HK-2 (cell line): ENCODE measurements at regions not wholly inside any gene's neighbourhood (a gene's known extent, or its start where the extent isn't known, plus 50 kb on each side); places are given as distances from the start of the nearest gene placed in this dataset.

ENCODE experiments used
- DNase-seq: peaks from one replicate; pipeline ENCODE4 v3.0.0-alpha.2; 2018; ENCODE audit not compliant: unreplicated experiment

DNA sequence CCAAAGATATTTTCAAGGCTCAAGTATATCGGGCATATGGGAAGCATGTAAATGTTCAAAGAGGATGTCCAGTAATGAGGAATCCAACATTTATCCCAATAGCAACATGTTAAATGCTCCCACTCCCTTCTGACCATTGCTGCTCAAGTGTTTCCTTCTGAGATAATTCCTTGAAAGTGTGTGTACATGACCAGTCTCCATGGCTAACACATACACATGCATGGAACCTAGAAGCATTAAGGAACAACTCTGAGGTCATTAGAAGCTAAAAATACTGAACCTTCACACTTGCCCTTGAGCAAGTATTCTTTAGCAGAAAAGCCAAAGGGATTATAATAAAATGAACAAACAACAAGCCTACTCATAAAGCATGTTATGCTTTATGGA lies 433.8 kb upstream of the TCF4 start:
- no peak for DNase-seq

DNA sequence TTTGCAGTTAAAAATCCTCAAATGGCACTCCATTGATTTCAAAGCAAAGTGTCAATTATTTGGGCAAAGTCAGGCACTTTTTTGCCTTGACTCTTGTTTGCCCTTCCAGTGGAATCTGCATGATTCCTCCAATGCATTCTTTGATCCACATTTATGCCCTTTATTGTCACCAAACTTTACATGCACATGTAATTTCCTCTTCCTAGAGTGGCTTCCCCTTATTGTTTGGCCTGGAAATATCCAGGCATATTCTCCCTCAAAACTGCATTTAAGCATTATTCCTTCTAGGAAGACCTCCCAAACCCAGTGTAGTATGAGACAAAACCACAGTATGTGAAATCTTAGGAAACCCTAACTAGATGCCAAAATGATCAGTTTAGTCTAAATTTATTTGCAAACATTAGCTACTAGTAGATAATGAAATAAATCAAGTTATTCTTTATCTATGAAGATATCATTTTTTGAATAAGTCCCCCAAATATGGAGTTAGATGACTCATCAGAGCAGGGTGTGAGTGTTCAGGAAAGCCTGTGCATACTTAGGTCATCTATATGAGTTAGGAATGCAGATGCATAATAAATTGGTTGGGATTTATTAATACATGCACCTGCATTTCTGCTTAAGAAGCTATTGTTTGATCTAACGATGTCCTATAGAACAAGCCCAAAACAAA lies 433.3 kb upstream of the TCF4 start:
- no peak for DNase-seq

DNA sequence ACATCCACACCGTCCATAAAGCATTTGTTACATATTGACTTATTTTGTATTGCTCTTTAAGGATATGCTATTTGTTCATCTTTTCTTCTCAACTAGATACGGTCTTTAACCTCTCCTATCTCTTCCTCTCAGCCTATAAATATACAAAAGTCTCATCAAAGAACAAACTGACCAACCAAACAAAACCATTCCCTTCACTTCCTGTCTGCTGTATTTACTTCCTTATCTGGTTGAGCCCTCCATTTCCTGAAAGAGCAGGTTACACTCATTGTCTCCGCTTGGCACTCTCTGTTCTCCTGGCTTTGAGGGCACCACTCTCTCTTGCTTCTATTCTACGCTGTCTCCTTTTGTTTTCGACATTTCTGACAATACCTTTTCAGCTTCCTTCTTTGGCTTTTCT lies 431.9 kb upstream of the TCF4 start:
- no peak for DNase-seq

DNA sequence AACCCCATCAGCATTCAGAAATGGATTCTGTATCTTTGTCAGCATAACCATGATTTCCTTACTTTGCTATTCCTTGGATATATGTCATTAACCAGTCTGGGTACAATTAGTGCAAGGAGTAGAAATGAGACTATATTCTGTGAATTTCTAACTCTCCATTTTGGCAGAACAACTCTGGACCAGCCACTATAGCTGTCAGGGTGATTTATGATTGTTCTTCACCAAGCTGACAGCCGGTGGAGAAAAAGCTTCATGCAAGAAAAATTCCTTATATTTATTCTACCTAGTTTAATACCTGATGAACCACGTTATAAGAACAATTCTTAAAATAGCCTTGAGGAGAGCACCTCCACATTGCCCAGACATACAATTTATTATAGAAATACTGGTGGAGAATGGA lies 431.2 kb upstream of the TCF4 start:
- DNase-seq, result no peak

DNA sequence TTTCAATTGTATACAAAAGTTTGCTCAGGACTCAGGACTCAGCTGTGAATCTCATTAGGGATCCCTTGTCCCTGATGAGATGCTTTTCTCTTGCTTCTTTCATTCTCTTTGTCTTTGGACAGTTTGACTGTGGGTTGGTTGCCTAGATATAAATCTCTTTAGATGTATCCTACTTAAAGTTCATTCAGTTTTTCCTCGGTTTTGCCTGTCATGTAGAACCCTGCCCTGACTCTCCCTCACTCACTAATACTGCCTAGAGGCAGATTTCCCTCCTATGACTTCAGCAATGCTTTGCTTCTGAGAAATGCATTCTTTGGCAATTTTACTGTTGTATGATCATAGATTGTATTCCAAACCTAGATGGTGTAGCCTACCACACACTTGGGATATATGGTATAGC lies 421.4 kb upstream of the TCF4 start:
- DNase-seq, result no peak

DNA sequence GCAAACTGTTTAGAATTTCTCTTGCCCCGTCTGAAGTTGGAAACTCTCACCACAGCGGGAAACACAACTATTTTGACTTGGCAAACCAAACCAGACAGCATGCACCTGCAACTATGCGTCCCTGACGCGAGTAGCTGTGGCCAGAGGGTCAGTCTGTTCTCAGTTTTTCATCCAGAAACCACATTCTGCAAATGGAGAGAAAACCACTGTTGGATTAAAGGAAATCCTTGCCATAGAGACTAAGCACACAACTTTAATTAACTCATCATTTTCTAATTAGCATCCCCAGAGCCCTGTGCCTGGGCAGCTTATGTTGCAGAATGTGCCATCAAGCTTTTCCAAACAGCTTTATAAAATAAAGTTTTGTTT lies 415.7 kb upstream of the TCF4 start:
- DNase-seq, result no peak

DNA sequence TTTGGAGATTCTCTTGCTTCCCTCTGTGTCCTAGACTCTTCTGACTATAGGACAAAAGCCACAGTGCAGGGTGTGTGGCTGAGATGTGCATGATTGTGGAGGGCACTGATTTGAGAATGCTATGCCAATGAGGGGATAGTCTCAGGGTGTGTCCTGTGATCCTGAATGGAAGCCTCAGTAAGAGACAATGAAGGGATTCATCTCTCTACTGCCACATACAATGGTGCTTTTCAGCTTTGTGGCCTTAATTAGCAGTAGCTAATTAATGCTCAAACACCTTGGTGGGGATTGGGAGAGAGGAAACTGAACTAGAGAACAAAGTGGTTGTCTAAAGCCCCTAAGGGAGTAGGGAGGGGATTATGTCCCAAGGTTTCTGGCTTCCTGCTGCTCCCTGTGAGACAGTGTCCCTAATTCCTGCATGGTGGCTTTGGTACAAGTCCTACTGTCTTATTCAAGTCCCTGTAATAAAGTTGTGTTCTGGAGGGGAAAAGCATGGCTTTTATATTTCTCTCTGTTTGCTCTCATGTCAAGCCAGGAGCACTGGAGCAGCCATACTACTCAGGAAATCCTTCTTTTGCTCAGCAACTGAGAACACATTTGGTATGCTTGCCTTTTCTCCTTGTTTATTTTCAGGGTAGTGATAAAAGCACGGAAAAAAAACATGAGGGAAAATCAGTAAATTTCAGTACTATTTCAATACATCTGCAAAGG lies 415.2 kb upstream of the TCF4 start:
- no peak for DNase-seq

DNA sequence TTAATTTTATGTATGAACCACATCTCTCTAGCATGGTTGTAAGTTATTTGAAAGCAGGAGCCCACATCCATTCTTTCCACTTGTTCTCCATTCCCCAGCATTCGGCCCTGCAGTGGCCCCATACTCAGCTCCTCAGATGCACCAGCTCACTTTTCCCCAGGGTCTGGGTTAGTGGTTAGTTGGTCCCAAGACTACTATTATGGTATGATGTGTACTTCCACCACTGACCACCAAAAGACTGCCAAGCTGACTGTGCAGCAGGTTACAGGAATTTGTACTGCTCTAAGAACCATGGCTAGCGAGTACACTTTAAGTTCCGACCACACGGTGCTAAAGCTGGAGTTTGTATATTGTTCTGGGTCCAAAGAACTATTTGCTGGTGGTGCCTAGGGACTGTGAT lies 413.6 kb upstream of the TCF4 start:
- no peak for DNase-seq

DNA sequence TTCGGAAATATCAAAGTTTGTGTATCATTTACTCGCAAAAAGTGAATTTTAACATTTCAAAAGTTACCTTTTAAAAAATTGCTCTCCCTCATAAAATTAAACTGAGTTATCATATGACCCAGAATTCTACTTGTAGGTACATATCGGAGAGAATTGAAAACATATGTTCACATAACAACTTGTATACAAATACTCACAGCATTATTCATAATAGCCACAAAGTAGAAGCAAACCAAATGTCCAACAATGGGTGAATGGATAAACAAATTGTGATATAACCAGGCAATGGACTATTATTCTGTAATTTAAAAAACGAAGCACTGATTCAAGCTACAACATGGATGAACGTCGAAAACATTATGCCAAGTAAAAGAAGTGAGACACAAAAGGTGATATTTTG lies 412.0 kb upstream of the TCF4 start:
- no peak for DNase-seq

DNA sequence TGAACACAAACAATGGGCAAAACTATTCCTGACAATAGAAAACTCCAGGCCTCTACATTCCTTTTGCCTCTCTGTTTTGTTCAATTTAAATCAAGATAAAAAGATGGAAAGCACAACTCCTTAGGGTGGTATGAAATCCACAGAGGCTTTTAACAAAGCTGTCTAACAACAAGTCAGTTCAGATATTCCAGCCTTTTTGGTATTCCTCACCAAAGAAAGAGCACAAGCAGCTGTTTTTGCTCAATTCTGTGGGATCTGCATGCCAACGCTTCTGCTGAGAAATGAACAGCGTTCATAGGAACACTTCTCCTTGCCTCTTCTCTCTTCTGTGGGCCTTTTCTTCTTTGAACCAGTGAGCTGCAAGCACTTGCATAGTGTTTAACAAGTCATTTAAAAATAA lies 411.6 kb upstream of the TCF4 start:
- no peak for DNase-seq

DNA sequence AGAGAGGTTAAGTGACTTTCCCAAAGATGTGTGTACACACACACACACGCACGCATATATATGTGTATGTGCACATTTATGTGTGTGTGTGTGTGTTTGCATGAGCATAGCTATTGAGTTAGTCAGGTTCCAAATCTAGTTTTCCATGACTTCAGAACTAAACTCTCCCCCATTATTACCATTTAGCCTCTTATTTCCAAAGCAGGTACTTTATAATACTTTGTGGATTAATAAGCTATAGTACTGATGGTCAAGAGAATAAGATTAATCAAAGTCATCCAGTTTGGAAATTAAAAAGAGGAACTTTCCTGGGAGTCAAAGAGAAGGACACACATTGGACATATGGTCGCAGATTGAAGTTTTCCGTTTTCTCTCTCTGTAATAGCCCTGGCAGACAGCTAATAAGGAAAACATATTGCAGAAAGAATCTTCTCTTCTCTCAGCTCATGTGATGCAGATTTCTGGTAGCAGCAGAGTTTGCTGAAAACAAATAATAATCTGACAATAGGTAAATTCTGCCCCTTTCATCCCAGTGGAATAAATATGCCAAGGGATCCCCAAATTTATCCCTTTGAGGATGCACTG lies 410.9 kb upstream of the TCF4 start:
- no peak for DNase-seq

DNA sequence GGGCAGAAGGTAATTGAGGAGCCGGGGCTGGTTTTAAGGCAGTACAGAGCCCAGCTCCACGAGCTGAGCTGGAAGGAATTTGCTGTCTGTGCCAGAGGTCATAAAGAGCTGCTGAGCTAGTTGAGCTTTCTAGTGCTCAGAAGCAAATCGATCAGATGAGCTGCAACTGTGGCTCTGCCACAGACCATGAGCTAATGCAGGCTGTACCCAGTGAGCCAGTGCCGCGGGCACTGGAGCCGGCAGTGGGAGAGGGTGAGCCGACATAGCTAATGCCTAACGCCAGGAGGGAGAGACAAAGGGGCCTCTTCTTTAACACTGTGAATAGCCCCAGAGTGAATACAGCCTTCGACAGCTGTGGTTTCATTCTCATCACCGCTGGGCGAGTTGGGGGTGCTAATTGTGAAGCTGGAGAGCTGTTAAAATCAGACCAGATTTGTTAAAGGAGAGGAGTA lies 410.1 kb upstream of the TCF4 start:
- no peak for DNase-seq

DNA sequence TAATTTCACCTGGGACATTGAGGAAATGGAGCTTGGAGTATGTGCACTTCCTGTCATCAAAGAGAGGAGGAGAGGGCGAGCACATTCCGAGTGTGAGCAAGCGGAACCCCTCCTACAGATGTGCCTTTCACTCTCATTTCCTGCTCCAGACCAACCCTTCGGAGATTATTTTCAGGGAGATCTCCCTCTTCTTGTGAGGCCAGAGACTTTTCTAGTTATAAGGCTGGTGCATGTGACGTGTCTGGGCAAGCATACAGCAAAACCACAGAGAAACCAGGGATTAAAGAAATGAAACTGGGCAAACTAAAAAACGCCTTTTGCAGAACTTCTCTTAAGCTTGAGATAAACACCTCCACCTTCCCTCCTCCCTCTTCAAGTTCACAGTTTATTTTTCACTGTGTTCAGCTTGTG lies 409.2 kb upstream of the TCF4 start:
- DNase-seq, result no peak

DNA sequence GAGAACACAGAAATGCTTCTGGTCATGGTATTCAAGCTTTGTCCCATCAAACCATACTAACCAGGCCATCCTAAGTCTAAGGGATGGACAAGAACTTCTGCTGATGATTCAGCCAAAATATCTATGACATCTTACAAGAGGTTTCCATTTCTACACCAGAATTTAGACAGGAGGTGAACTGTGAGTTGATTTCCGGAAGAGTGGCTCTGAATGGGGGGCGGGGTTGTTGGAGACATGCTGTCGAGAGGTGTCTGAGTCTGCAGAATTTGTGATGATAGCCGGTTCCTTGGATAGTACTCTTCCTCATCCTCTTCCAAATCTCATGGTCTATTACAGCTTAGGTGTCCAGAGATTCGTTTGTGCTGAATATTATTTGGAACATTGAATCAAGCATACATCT lies 408.7 kb upstream of the TCF4 start:
- no peak for DNase-seq

DNA sequence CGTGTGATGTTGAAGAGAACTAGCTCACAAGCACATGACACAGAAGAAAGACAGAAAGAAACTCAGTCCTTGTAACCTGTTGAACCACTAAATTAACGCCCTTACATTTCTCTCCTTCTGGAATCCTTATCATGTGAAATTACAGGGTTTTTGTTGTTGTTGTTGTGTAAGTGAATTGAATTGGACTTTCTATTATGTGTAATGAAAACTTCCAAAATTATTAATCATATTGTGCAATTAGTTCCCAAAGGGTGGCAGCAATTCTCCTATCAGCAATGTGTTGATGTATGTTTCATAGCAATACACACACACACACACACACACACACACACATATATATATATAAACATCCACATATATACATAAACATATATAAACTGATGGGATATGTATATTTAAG lies 402.2 kb upstream of the TCF4 start:
- no peak for DNase-seq

DNA sequence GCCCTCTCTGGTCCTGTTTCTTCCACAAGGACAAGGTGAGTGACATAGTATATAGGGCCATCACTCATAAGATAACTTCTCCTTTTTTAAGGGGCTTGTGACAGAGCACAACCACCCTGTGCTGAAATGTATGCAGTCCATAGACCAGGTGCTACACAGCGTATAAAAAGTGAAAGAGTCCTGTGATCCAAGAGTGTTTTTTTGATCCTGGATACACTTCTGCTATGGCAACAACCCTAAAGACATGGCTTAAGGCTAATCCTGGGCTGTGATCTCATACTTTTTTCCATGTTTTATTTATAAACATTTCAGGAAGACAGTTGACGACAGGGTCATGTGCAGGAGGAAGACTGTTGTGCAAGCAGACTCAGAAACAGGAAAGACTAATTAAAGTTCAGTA lies 400.5 kb upstream of the TCF4 start:
- DNase-seq, result no peak

DNA sequence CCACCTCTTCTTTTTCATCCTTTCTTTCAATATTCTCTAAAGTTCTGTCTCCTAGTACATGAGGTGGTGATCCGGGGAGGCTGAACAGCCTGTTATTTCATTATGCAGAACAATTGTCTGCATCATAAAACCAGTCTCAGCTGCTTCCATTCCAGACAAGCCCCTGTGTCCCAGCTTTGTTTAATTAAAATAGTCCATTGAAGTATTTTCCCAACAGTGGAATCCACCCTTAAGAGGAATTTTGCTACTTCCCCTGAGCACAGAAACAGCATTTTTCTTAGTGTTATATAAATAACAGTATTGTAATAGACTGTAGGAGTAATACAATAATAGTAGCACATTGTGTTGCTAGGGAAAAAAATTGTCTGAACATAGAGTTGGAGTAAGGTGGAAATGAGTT lies 395.4 kb upstream of the TCF4 start:
- DNase-seq, result no peak

DNA sequence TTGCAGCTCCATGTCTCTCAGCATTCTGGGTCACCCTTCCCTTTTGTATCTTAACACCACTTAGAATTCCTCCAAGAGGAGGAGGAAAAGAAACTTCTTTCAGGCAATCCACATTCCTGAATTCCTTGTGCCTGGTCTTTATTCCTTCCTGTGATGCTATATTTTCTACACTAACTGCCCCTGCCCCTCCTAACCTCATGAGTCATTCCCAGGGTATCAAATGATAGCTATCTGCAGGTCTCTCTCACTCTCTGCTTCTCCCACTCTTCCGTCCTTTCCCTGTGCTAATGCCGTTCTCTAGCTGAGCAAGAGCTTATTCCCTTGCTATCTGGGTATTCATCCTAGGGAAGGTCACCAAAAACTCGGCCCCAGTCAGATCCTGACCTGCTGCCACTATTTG lies 395.0 kb upstream of the TCF4 start:
- DNase-seq, result no peak

DNA sequence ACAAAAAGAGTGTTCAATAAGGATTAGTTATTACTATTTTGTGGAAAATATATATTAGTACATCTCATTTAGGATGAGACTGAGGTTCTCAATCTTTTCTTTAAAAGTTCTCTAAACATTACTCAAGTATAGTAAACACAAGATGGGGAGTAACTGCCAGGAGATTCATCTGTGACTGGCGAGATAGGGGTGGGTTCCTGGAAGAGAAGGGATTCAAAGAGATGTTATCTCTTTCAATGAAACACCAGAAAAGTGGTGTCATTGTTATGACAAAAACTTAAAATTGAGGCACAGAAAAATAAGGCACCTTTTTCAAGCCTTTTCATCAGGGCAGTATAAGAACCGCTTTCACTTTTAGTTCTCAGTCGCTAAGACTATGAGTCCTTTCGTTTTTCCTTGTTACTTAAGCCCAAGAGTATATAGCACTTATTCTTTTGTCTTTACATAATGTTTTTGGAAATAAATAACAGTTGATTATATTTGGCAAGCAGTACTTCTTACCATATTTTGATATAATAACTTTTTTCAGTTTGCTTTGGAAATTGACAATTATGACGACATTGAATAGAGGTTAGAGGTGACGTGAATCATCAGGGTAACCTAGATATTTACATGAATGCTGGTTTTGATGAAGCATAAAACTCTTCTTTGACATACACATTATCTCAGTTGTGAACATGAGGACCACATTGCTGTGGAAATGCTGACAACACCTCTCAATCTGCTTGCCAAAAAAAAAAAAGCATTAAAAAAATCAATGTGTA lies 393.9 kb upstream of the TCF4 start:
- no peak for DNase-seq

DNA sequence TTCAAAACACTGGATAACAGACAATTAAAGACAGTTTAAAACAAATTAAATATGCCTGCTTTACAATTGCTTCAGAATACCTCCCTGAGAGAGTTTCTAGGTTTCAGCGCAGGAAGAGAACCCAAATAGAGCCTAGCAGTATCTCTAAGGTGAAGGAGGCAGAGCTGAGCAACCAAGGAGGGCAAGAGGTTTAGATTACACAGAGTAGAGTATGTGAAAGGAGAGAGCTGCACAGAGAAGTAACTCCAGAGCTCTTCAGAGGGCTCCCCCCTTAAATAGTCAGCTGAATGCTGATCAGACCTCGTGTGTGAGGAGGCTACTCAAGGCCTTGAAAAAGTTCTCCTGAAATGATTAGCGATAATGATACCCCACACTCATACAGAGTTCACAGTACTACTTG lies 386.5 kb upstream of the TCF4 start:
- no peak for DNase-seq

DNA sequence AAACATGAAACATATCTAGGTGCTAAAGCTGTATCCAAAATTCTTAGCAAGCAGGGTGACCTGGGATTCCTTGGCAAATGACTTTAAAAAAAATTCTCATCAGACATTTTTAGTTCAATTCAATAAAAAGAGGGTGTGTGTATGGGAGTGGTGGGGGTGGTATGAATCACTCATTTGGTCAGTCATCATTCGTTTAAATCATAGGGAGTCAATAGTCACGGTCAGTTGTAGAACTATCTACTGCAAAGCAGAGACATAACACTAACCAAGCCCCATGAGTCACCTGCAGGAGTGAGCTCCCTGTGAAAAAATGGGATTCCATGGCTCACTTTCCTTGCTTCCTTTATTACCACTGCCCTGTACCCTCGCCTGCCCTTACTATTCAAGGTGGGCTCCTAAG lies 380.6 kb upstream of the TCF4 start:
- no peak for DNase-seq

DNA sequence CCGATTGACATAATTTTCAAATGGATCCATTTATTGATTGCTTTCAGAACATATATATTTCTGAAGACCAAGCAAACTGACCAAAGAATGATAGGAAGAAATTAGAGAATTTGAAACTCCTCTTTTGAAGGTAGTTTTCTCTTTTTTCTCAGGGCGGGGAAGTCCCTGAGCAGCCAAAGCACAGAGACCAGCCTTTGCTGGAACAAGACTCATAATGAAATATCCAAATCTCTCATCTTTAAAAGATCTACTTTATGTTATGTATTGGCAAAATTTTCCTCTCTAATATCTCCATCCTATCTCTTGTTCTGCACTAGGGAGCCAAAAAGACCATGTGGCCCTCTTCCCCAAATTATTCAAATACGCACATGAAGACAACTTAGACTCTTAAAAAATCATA lies 379.0 kb upstream of the TCF4 start:
- no peak for DNase-seq

DNA sequence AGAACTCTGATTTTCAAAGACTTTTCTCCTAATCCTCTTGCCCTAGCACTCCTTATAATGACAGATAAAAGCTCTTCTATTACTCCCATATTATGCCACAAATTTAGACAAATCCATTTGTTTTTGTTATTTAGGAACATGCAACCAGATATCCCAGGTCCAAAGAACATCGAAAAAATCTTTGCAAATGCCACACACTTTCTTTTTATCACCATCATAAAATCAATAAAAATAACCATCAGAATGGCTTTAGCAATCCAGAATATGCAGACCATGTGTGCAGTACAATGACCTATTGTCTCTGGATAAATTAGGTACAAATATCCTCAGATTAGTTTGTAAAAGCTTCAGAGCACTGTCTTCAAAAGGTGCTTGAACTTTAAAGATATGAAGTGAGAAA lies 376.2 kb upstream of the TCF4 start:
- DNase-seq, result no peak
